Pancreas (tissue), 10 donors: ENCODE measurements at regions not wholly inside any gene's neighbourhood (a gene's known extent, or its start where the extent isn't known, plus 50 kb on each side); places are given as distances from the start of the nearest gene placed in this dataset.
A peak's percentile ranks its signal among the peaks of the same experiment; 100 is the strongest.

Source experiments
- ATAC-seq, 4 donors: fragments of 200-7000 bp; cut with Tn5 transposase; one replicate each; pipeline versions ENCODE4 v1.8.0 to v1.9.1; 2020; ENCODE audit warnings: mild to moderate bottlenecking in 4 of 4, moderate library complexity in 4 of 4
- DNase-seq, 6 donors: peaks; one replicate each; pipeline ENCODE4 v3.0.0-alpha.2; 2020
- FAIRE-seq: peaks from 2 replicates; lab custom pipeline; 2012; peaks lifted over from hg19 to GRCh38; lab: Jason Lieb, UNC
- H3K27ac ChIP-seq, 4 donors: fragments of 200-600 bp; sonication (generic); 1 replicate in 3 of 4; 2 replicates in 1 of 4; pipeline versions ENCODE4 v1.5.0 to v1.8.0; 2020
- H3K27me3 ChIP-seq, 4 donors: fragments of 200-600 bp; one replicate each; pipeline ENCODE4 v1.8.0; 2021
- H3K36me3 ChIP-seq, 3 donors: fragments of 200-600 bp; sonication (generic) in 1 of 3; one replicate each; pipeline versions ENCODE4 v1.5.0 to v1.8.0; 2020 to 2021
- H3K4me1 ChIP-seq, 3 donors: fragments of 200-600 bp; one replicate each; pipeline ENCODE4 v1.8.0; 2021
- H3K4me3 ChIP-seq, 4 donors: fragments of 200-600 bp; sonication (generic) in 2 of 4; one replicate each; pipeline versions ENCODE4 v1.5.0 to v1.8.0; 2020 to 2021
- H3K9me3 ChIP-seq, 4 donors: fragments of 200-600 bp; one replicate each; pipeline ENCODE4 v1.8.0; 2021
- WGBS, 2 donors: extraction: QIAGEN DNeasy Blood & Tissue Kit; methylation state at CpG; one replicate each; pipeline ENCODE4 v1.1.7; 2013; 5-methylcytosine and 5-hydroxymethylcytosine counted together
- intact Hi-C, 3 donors: fragments of 100-400 bp; cut with DNase I; formaldehyde crosslinking; loops; one replicate each; pipeline versions ENCODE4 v1.11.1 to v1.14.2; 2022
- TF ChIP-seq, protein P1 (sequence below), 4 donors: fragments of 200-600 bp; sonication (generic) in 3 of 4; IDR thresholded peaks; one replicate each; pipeline versions ENCODE4 v1.5.0 to v1.8.0; 2021; ENCODE audit warnings: antibody characterized with exemption in 4 of 4
- donor health status: healthy with polysubstance abuse.
- donor health status: DM: no; HTN: no; CAD: no; lungs with moderate emphysema.
- donor health status: DM: no; HTN: no; CAD: no.
- donor health status: control.
- donor health status: control.
- donor health status: Bipolar disorder and iron deficiency.
- donor health status: DM: yes; HTN: yes; CAD: no.
- donor health status: DM: no; HTN: no; CAD: no.
- donor health status: DM: no; HTN: no; CAD: no.
- donor health status: DM: yes; HTN: yes; CAD: no.

- H3K27ac ChIP-seq = no peak overlapping the region
- no peak for FAIRE-seq
- H3K36me3 ChIP-seq = no peaks in the 10 kb centered on the region
- WGBS, 2 donors = 77 to 93% methylated on average over 3 of the region's 3 CpGs
- TF ChIP-seq, protein P1, sequence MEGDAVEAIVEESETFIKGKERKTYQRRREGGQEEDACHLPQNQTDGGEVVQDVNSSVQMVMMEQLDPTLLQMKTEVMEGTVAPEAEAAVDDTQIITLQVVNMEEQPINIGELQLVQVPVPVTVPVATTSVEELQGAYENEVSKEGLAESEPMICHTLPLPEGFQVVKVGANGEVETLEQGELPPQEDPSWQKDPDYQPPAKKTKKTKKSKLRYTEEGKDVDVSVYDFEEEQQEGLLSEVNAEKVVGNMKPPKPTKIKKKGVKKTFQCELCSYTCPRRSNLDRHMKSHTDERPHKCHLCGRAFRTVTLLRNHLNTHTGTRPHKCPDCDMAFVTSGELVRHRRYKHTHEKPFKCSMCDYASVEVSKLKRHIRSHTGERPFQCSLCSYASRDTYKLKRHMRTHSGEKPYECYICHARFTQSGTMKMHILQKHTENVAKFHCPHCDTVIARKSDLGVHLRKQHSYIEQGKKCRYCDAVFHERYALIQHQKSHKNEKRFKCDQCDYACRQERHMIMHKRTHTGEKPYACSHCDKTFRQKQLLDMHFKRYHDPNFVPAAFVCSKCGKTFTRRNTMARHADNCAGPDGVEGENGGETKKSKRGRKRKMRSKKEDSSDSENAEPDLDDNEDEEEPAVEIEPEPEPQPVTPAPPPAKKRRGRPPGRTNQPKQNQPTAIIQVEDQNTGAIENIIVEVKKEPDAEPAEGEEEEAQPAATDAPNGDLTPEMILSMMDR (IDR thresholded peaks at IDR 0.05) = no peak
- no peak for ATAC-seq
- DNase-seq = no peak
- no peaks in the 10 kb centered on the region for H3K27me3 ChIP-seq
- intact Hi-C loops = no loop called here
- no peak overlapping the region for H3K4me3 ChIP-seq
- H3K4me1 ChIP-seq = no peaks in the 10 kb centered on the region
- no peaks in the 10 kb centered on the region for H3K9me3 ChIP-seq
These were observed 133.1 kb upstream of the FBXO11 start for GRCh38 chr2:48039209-48039990.

GRCh38 chr2:48043131-48043700 lies 136.9 kb upstream of the FBXO11 start:
- FAIRE-seq (no peak), DNase-seq (no peak), ATAC-seq (peak in 2 of 4 donors; percentile 34 to 47)
- Histone ChIP-seq H3K4me1 (no peaks in the 10 kb centered on the region), H3K9me3 (no peaks in the 10 kb centered on the region), H3K27ac (no peak overlapping the region), H3K36me3 (no peaks in the 10 kb centered on the region), H3K27me3 (no peaks in the 10 kb centered on the region), H3K4me3 (no peak overlapping the region)
- intact Hi-C loops = no loop called here
- TF ChIP-seq, protein P1 (IDR thresholded peaks at IDR 0.05) = no peak
- WGBS, 2 donors = 74 to 84% methylated on average over 4 of the region's 4 CpGs

DNA sequence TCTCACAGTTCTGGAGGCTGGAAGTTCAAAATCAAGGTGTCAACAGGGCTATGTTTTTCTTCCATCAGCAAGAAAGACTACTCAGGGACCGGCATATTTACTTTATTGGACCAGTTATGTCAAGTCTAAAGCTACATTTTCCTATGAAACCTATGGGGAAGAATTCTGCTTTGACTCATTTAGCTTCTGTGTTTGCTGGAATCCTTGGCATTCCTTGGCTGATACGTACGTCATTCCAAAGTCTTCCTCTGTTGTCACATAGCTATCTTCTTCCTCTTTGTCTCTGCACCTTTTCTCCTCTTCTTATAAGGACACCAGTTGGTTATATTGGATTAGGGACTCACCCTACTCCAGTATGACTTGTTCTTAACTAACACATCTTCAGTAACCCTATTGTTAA lies 137.4 kb upstream of the FBXO11 start:
- H3K4me3 ChIP-seq = no peak overlapping the region
- no peaks in the 10 kb centered on the region for H3K27me3 ChIP-seq
- no peaks in the 10 kb centered on the region for H3K36me3 ChIP-seq
- WGBS, 2 donors = 67 to 71% methylated on average over 3 of the region's 3 CpGs
- no peak for FAIRE-seq
- no peak for DNase-seq
- intact Hi-C loops = no loop called here
- no peaks in the 10 kb centered on the region for H3K4me1 ChIP-seq
- ATAC-seq = no peak
- H3K27ac ChIP-seq = no peak overlapping the region
- no peaks in the 10 kb centered on the region for H3K9me3 ChIP-seq
- TF ChIP-seq, protein P1 (IDR thresholded peaks at IDR 0.05) = no peak

- no peaks in the 10 kb centered on the region for H3K36me3 ChIP-seq
- 68 to 72% methylated on average over 1 of the region's 1 CpG for WGBS, 2 donors
- intact Hi-C loops = no loop called here
- H3K4me3 ChIP-seq = no peak overlapping the region
- ATAC-seq (no peak), DNase-seq (no peak), FAIRE-seq (no peak)
- no peaks in the 10 kb centered on the region for H3K9me3 ChIP-seq
- no peaks in the 10 kb centered on the region for H3K4me1 ChIP-seq
- H3K27ac ChIP-seq = no peak overlapping the region
- TF ChIP-seq, protein P1 (IDR thresholded peaks at IDR 0.05) = no peak
- no peaks in the 10 kb centered on the region for H3K27me3 ChIP-seq
These were observed 139.3 kb upstream of the FBXO11 start for GRCh38 chr2:48045613-48046012.
